HG03196 (cell line): ENCODE measurements at regions not wholly inside any gene's neighbourhood (a gene's known extent, or its start where the extent isn't known, plus 50 kb on each side); places are given as distances from the start of the nearest gene placed in this dataset.

Source experiments
- ATAC-seq: cut with Tn5 transposase; IDR thresholded peaks from one replicate; pipeline ENCODE4 v1.9.1; 2021; ENCODE audit not compliant: unreplicated experiment

- ATAC-seq: no peak
These were observed 60.2 kb upstream of the TOP3B start for GRCh38 chr22:22042599-22043295.

GRCh38 chr22:22042009-22042408 lies 59.4 kb upstream of the TOP3B start:
- ATAC-seq: no peak

GRCh38 chr22:22040908-22041307 lies 58.3 kb upstream of the TOP3B start:
- ATAC-seq: no peak

GRCh38 chr22:22040472-22040871 lies 57.9 kb upstream of the TOP3B start:
- ATAC-seq: no peak

- ATAC-seq: no peak
These were observed 56.9 kb upstream of the TOP3B start for GRCh38 chr22:22039286-22040074.

GRCh38 chr22:22038178-22038880 lies 55.7 kb upstream of the TOP3B start:
- no peak for ATAC-seq

GRCh38 chr22:22037740-22038139 lies 55.2 kb upstream of the TOP3B start:
- no peak for ATAC-seq

GRCh38 chr22:22037229-22037628 lies 54.6 kb upstream of the TOP3B start:
- no peak for ATAC-seq

- no peak for ATAC-seq
These were observed 54.0 kb upstream of the TOP3B start for GRCh38 chr22:22036588-22036987.

GRCh38 chr22:22035771-22036314 lies 53.3 kb upstream of the TOP3B start:
- no peak for ATAC-seq

GRCh38 chr22:22035203-22035602 lies 52.6 kb upstream of the TOP3B start:
- ATAC-seq: no peak

- no peak for ATAC-seq
These were observed 52.0 kb upstream of the TOP3B start for GRCh38 chr22:22034469-22035132.

- ATAC-seq: no peak
These were observed 51.3 kb upstream of the TOP3B start for GRCh38 chr22:22033803-22034468.

- ATAC-seq: no peak
These were observed 50.6 kb upstream of the TOP3B start for GRCh38 chr22:22032906-22033802.

GRCh38 chr22:22032099-22032905 lies 49.7 kb upstream of the TOP3B start:
- no peak for ATAC-seq
